Omental fat pad (tissue), 3 donors: ENCODE measurements at regions not wholly inside any gene's neighbourhood (a gene's known extent, or its start where the extent isn't known, plus 50 kb on each side); places are given as distances from the start of the nearest gene placed in this dataset.

Source experiments
- ATAC-seq: fragments of 150-250 bp; one replicate; pipeline ENCODE4 v1.9.1; 2016; ENCODE audit warnings: mild to moderate bottlenecking, moderate library complexity; ENCODE audit not compliant: low FRiP score
- DNase-seq: peaks from one replicate; pipeline ENCODE4 v3.0.0-alpha.2; 2019; ENCODE audit warnings: low spot score
- CTCF ChIP-seq, 3 donors: fragments of 450-650 bp; IDR thresholded peaks; one replicate each; pipeline ENCODE4 v1.5.1; 2016 to 2017; ENCODE audit warnings: antibody characterized with exemption in 3 of 3, mild to moderate bottlenecking in 3 of 3, moderate library complexity in 2 of 3

GRCh38 chr21:24372506-24372905, 1234.8 kb downstream of the MRPL39 start:
- DNase-seq (no peak), ATAC-seq (no peak)
- no peak for TF ChIP-seq CTCF (IDR thresholded peaks at IDR 0.05)

GRCh38 chr21:24369746-24370145, 1237.5 kb downstream of the MRPL39 start:
- no peak for TF ChIP-seq CTCF (IDR thresholded peaks at IDR 0.05)
- ATAC-seq (no peak), DNase-seq (no peak)

- ATAC-seq (no peak), DNase-seq (no peak)
- no peak for TF ChIP-seq CTCF (IDR thresholded peaks at IDR 0.05)
Measured at GRCh38 chr21:24369278-24369677, 1238.0 kb downstream of the MRPL39 start.

GRCh38 chr21:24367936-24368335, 1239.3 kb downstream of the MRPL39 start:
- ATAC-seq (no peak), DNase-seq (no peak)
- no peak for TF ChIP-seq CTCF (IDR thresholded peaks at IDR 0.05)

GRCh38 chr21:24353492-24353891, 1253.8 kb downstream of the MRPL39 start:
- DNase-seq: no peak
- ATAC-seq: no peak
- TF ChIP-seq CTCF (IDR thresholded peaks at IDR 0.05): no peak

GRCh38 chr21:24339406-24339805, 1267.9 kb downstream of the MRPL39 start:
- ATAC-seq: no peak
- no peak for TF ChIP-seq CTCF (IDR thresholded peaks at IDR 0.05)
- no peak for DNase-seq

- TF ChIP-seq CTCF (IDR thresholded peaks at IDR 0.05): no peak
- no peak for ATAC-seq
Measured at GRCh38 chr21:24336491-24336890, 1270.8 kb downstream of the MRPL39 start.

More at GRCh38 chr21:24336491-24336890, 1270.8 kb downstream of the MRPL39 start:
- no peak for DNase-seq
